Natural killer cell (primary cell): ENCODE measurements at regions not wholly inside any gene's neighbourhood (a gene's known extent, or its start where the extent isn't known, plus 50 kb on each side); places are given as distances from the start of the nearest gene placed in this dataset.
"Not testable (repeated sequence)": the region's sequence is repeated elsewhere in the genome, so short reads cannot be mapped to it uniquely, and the experiment has no call there.

Source experiments
- ATAC-seq, 3 donors: fragments of 150-1000 bp in 2 of 3; fragments of 200-7000 bp in 1 of 3; cut with Tn5 transposase; 1 replicate in 1 of 3; 2 replicates in 2 of 3; pipeline ENCODE4 v1.10.0; 2021; ENCODE audit warnings: mild to moderate bottlenecking in 2 of 3, moderate library complexity in 2 of 3
- DNase-seq, 2 donors: peaks; one replicate each; pipeline versions ENCODE4 v3.0.0 to v3.0.0-alpha.2; 2013 to 2021; ENCODE audit warnings: mixed read lengths in 1 of 2
- H3K27ac ChIP-seq: one replicate; pipeline ENCODE4 v1.5.1; 2013; ENCODE audit warnings: mild to moderate bottlenecking, low read length
- H3K27me3 ChIP-seq: one replicate; pipeline ENCODE4 v1.6.1; 2013; ENCODE audit warnings: low read length; ENCODE audit not compliant: control insufficient read depth, insufficient read depth
- H3K36me3 ChIP-seq: one replicate; pipeline ENCODE4 v1.6.1; 2013; ENCODE audit warnings: low read length; ENCODE audit not compliant: control insufficient read depth, insufficient read depth
- H3K4me1 ChIP-seq: one replicate; pipeline ENCODE4 v1.6.1; 2013; ENCODE audit warnings: low read length; ENCODE audit not compliant: control insufficient read depth, insufficient read depth
- H3K4me3 ChIP-seq: one replicate; pipeline ENCODE4 v1.5.1; 2013; ENCODE audit warnings: low read length
- H3K9me3 ChIP-seq: one replicate; pipeline ENCODE4 v1.6.1; 2013; ENCODE audit warnings: low read length; ENCODE audit not compliant: control insufficient read depth, insufficient read depth
- H3K27ac Mint-ChIP-seq, 2 donors: one replicate each; pipeline ENCODE4 v1.8.0; 2022; ENCODE audit warnings: mild to moderate bottlenecking in 2 of 2, mixed read lengths in 2 of 2, moderate library complexity in 1 of 2
- H3K27me3 Mint-ChIP-seq, 2 donors: one replicate each; pipeline ENCODE4 v1.8.0; 2022; ENCODE audit warnings: low read depth in 2 of 2, mixed read lengths in 2 of 2
- H3K36me3 Mint-ChIP-seq: one replicate; pipeline ENCODE4 v1.8.0; 2022; ENCODE audit warnings: mixed read lengths
- H3K4me1 Mint-ChIP-seq, 2 donors: one replicate each; pipeline ENCODE4 v1.8.0; 2022; ENCODE audit warnings: mixed read lengths in 2 of 2
- H3K4me3 Mint-ChIP-seq: one replicate; pipeline ENCODE4 v1.8.0; 2022; ENCODE audit warnings: mild to moderate bottlenecking, moderate library complexity, mixed read lengths
- H3K9me3 Mint-ChIP-seq, 2 donors: one replicate each; pipeline ENCODE4 v1.8.0; 2022; ENCODE audit warnings: mixed read lengths in 2 of 2
- CTCF ChIP-seq: fragments of 200-600 bp; IDR thresholded peaks from one replicate; pipeline ENCODE4 v1.8.0; 2022; ENCODE audit warnings: antibody characterized with exemption
- WGBS: methylation state at CpG from one replicate; pipeline ENCODE4 v1.1.7; 2013; ENCODE audit warnings: missing lambda C conversion rate; ENCODE audit not compliant: insufficient coverage; 5-methylcytosine and 5-hydroxymethylcytosine counted together
- intact Hi-C: fragments of 100-400 bp; cut with micrococcal nuclease; formaldehyde crosslinking; loops from one replicate; pipeline ENCODE4 v1.14.2; 2022

- intact Hi-C loops: no loop called here
- Mint-ChIP-seq H3K27ac (no peak overlapping the region), H3K9me3 (peaks cover 2 to 7% of the 10 kb centered on the region in 2 donors), H3K4me3 (no peak overlapping the region), H3K27me3 (no peaks in the 10 kb centered on the region), H3K36me3 (peaks cover 4% of the 10 kb centered on the region), H3K4me1 (no peaks in the 10 kb centered on the region)
- H3K36me3 ChIP-seq: no peaks in the 10 kb centered on the region
- WGBS: 89% methylated on average over 4 of the region's 4 CpGs
- no peak for TF ChIP-seq CTCF
- no peak for DNase-seq
- H3K27me3 ChIP-seq: no peaks in the 10 kb centered on the region
- H3K27ac ChIP-seq: no peak overlapping the region
- no peaks in the 10 kb centered on the region for H3K9me3 ChIP-seq
- ATAC-seq: no peak
- no peak overlapping the region for H3K4me3 ChIP-seq
- no peaks in the 10 kb centered on the region for H3K4me1 ChIP-seq
Measured at GRCh38 chr15:47908950-47909670, 191.8 kb downstream of the SEMA6D start.

GRCh38 chr15:47912910-47913309, 195.6 kb downstream of the SEMA6D start:
- intact Hi-C loops, H3K4me3 Mint-ChIP-seq, ATAC-seq, H3K27me3 ChIP-seq, H3K27ac Mint-ChIP-seq, H3K27me3 Mint-ChIP-seq, H3K9me3 ChIP-seq, H3K36me3 ChIP-seq, H3K36me3 Mint-ChIP-seq, H3K4me3 ChIP-seq, H3K4me1 Mint-ChIP-seq, H3K27ac ChIP-seq, DNase-seq, H3K4me1 ChIP-seq, H3K9me3 Mint-ChIP-seq: not testable (repeated sequence)
- 88% methylated on average over 6 of the region's 6 CpGs for WGBS

- Mint-ChIP-seq H3K27me3 (no peaks in the 10 kb centered on the region), H3K9me3 (peaks cover 0 to 2% of the 10 kb centered on the region in 2 donors), H3K27ac (no peak overlapping the region), H3K4me3 (no peak overlapping the region), H3K4me1 (no peaks in the 10 kb centered on the region), H3K36me3 (no peaks in the 10 kb centered on the region)
- Histone ChIP-seq H3K27ac (no peak overlapping the region), H3K9me3 (no peaks in the 10 kb centered on the region), H3K4me1 (no peaks in the 10 kb centered on the region), H3K27me3 (no peaks in the 10 kb centered on the region), H3K36me3 (no peaks in the 10 kb centered on the region), H3K4me3 (no peak overlapping the region)
- WGBS: 93% methylated on average over 1 of the region's 1 CpG
- DNase-seq (no peak), ATAC-seq (no peak)
- no peak for TF ChIP-seq CTCF
- intact Hi-C loops: no loop called here
Measured at GRCh38 chr15:47917881-47918280, 200.6 kb downstream of the SEMA6D start.

GRCh38 chr15:47918877-47919276, 201.6 kb downstream of the SEMA6D start:
- no peak for TF ChIP-seq CTCF
- intact Hi-C loops: no loop called here
- Histone ChIP-seq H3K36me3 (no peaks in the 10 kb centered on the region), H3K4me1 (no peaks in the 10 kb centered on the region), H3K4me3 (no peak overlapping the region), H3K9me3 (no peaks in the 10 kb centered on the region), H3K27ac (no peak overlapping the region), H3K27me3 (no peaks in the 10 kb centered on the region)
- Mint-ChIP-seq H3K36me3 (no peaks in the 10 kb centered on the region), H3K4me3 (no peak overlapping the region), H3K27me3 (no peaks in the 10 kb centered on the region), H3K4me1 (no peaks in the 10 kb centered on the region), H3K9me3 (peaks cover 0 to 2% of the 10 kb centered on the region in 2 donors), H3K27ac (no peak overlapping the region)
- 97% methylated on average over 2 of the region's 3 CpGs for WGBS
- ATAC-seq (no peak), DNase-seq (no peak)
